ENCODE measurements at regions not wholly inside any gene's neighbourhood (a gene's known extent, or its start where the extent isn't known, plus 50 kb on each side); places are given as distances from the start of the nearest gene placed in this dataset.

DNA sequence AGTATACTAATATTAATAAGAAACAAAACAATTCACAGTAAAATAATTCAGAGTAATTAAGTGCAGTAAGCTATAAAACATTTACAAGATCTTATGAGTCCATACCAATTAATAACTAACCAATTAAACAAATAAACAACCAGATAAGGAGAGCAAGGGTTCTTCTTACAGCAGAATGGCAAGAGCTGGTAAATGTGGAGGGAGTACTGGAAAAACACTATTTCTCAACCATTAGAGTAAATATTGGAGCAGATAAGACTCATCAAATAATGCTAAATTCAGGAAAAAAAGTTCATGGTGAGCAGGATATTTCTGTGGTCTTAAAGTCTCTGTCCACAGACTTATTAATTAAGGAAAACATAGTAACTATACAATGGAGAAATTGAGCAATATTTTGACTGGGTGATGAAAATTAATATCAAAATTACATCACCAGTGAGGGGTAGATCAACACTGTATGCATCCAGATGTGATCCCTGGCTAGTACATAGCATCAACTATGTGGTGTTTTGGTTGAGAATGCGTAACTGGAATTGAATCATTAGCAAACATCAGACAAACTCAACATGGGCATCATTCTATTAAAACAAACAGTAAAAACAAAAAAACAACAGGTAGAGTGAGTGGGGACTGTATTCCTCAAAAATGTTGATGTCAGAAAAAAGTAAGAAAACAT lies 1376.7 kb downstream of the PCDH19 start (continued):
- TF ChIP-seq EGR1 (IDR thresholded peaks at IDR 0.05; ENCODE audit: low read depth) = no peak
- TF ChIP-seq, protein P1, sequence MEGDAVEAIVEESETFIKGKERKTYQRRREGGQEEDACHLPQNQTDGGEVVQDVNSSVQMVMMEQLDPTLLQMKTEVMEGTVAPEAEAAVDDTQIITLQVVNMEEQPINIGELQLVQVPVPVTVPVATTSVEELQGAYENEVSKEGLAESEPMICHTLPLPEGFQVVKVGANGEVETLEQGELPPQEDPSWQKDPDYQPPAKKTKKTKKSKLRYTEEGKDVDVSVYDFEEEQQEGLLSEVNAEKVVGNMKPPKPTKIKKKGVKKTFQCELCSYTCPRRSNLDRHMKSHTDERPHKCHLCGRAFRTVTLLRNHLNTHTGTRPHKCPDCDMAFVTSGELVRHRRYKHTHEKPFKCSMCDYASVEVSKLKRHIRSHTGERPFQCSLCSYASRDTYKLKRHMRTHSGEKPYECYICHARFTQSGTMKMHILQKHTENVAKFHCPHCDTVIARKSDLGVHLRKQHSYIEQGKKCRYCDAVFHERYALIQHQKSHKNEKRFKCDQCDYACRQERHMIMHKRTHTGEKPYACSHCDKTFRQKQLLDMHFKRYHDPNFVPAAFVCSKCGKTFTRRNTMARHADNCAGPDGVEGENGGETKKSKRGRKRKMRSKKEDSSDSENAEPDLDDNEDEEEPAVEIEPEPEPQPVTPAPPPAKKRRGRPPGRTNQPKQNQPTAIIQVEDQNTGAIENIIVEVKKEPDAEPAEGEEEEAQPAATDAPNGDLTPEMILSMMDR (IDR thresholded peaks at IDR 0.05 in 2 of 3, conservative IDR thresholded peaks at IDR 0.05 in 1 of 3; ENCODE audit: borderline replicate concordance in 1 of 3, insufficient read depth in 1 of 3, low read depth in 2 of 3, low read length in 2 of 3) = no peak
- TF ChIP-seq, protein P2, sequence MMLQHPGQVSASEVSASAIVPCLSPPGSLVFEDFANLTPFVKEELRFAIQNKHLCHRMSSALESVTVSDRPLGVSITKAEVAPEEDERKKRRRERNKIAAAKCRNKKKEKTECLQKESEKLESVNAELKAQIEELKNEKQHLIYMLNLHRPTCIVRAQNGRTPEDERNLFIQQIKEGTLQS (IDR thresholded peaks at IDR 0.05) = no peak
- TF ChIP-seq POLR2A (IDR thresholded peaks at IDR 0.05; ENCODE audit: borderline replicate concordance, extremely low read depth, insufficient read depth, insufficient read length) = no peak
- no peak for TF ChIP-seq TCF7L2 (IDR thresholded peaks at IDR 0.05; ENCODE audit: borderline replicate concordance, extremely low read depth, insufficient read depth, insufficient read length)
- no peak for TF ChIP-seq SP1 (IDR thresholded peaks at IDR 0.05; ENCODE audit: low read depth)
- TF ChIP-seq, protein P3, sequence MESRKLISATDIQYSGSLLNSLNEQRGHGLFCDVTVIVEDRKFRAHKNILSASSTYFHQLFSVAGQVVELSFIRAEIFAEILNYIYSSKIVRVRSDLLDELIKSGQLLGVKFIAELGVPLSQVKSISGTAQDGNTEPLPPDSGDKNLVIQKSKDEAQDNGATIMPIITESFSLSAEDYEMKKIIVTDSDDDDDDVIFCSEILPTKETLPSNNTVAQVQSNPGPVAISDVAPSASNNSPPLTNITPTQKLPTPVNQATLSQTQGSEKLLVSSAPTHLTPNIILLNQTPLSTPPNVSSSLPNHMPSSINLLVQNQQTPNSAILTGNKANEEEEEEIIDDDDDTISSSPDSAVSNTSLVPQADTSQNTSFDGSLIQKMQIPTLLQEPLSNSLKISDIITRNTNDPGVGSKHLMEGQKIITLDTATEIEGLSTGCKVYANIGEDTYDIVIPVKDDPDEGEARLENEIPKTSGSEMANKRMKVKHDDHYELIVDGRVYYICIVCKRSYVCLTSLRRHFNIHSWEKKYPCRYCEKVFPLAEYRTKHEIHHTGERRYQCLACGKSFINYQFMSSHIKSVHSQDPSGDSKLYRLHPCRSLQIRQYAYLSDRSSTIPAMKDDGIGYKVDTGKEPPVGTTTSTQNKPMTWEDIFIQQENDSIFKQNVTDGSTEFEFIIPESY (IDR thresholded peaks at IDR 0.05; ENCODE audit: extremely low read depth, insufficient replicate concordance, low read length) = no peak
- no peak for TF ChIP-seq SIN3A (IDR thresholded peaks at IDR 0.05; ENCODE audit: low read depth)
- no peak for TF ChIP-seq CEBPB (IDR thresholded peaks at IDR 0.05; ENCODE audit: low read depth)

DNA sequence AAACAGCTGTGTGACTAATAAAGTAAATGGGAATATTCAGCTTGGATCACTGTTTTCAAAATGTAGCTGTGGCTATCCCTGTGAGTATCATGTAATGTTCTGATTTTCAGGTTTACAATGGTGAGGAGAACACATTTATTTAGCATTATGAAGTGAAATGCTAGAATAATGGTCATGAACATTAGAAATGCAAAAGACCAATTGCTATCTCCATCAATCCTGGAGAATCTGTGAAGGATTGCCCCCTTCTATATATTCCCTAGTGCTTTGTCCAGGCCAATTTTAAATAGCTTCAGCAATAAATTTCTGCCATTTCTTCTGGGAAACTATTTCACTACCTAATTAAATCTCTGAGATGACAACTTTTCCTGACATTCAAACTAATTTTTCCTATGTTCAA lies 1399.1 kb downstream of the PCDH19 start:
- H3K9me3 ChIP-seq (ENCODE audit: control insufficient read depth in 1 of 2, insufficient read depth in 1 of 2, low read depth in 1 of 2, low read length in 2 of 2) = no peaks in the 10 kb centered on the region
- no peaks in the 10 kb centered on the region for H3K27me3 ChIP-seq (ENCODE audit: insufficient read depth, low read length)
- H3K4me1 ChIP-seq (ENCODE audit: control insufficient read depth in 1 of 2, insufficient read depth in 2 of 2, low read length in 2 of 2) = no peaks in the 10 kb centered on the region
- no peaks in the 10 kb centered on the region for H3K79me2 ChIP-seq (ENCODE audit: insufficient read depth, low read length)
- RAD21 ChIA-PET (ENCODE audit: low non-redundant PET in 1 of 2, low total read pairs in 2 of 2, uncharacterized antibody in 2 of 2, unreplicated experiment in 2 of 2) = no interaction called here
- H3K4me3 ChIP-seq (replicated peaks in 1 of 2; ENCODE audit: low read depth in 1 of 2, low read length in 2 of 2) = no peak overlapping the region
- no peaks in the 10 kb centered on the region for H4K20me1 ChIP-seq (ENCODE audit: insufficient read depth)
- no TSS peak for BruUV-seq (replicated peaks)
- ATAC-seq (no peak), DNase-seq (ENCODE audit: low read depth, low spot score) (no peak)
- H3K4me2 ChIP-seq (ENCODE audit: low read length) = no peak overlapping the region
- H3K27ac ChIP-seq (ENCODE audit: low read depth, low read length) = no peak overlapping the region
- TF ChIP-seq ELF1 (IDR thresholded peaks at IDR 0.05; ENCODE audit: borderline replicate concordance, low read depth) (no peak), YY1 (IDR thresholded peaks at IDR 0.05; ENCODE audit: extremely low read depth, insufficient replicate concordance, low read depth, low read length) (no peak), SP1 (IDR thresholded peaks at IDR 0.05; ENCODE audit: low read depth) (no peak), RAD21 (IDR thresholded peaks at IDR 0.05; ENCODE audit: low read depth) (no peak), ZFX (IDR thresholded peaks at IDR 0.05) (no peak), ZNF274 (IDR thresholded peaks at IDR 0.05; ENCODE audit: low read depth, low read length) (no peak)
- TF ChIP-seq, protein P4, sequence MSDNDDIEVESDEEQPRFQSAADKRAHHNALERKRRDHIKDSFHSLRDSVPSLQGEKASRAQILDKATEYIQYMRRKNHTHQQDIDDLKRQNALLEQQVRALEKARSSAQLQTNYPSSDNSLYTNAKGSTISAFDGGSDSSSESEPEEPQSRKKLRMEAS (IDR thresholded peaks at IDR 0.05) = no peak
- CTCF ChIA-PET = no interaction called here
- intact Hi-C loops (cut with micrococcal nuclease) = no loop called here
- no peak overlapping the region for H2AFZ ChIP-seq (ENCODE audit: low read depth, low read length, poor library complexity, severe bottlenecking)
- H3K9ac ChIP-seq (ENCODE audit: low read length) = no peak overlapping the region
- POLR2A ChIA-PET = no interaction called here
- H3K9me2 ChIP-seq (ENCODE audit: insufficient read depth) = no peaks in the 10 kb centered on the region
- no peaks in the 10 kb centered on the region for H3K36me3 ChIP-seq (ENCODE audit: control insufficient read depth in 1 of 2, insufficient read depth in 2 of 2, low read length in 2 of 2)
